ENCODE measurements at regions not wholly inside any gene's neighbourhood (a gene's known extent, or its start where the extent isn't known, plus 50 kb on each side); places are given as distances from the start of the nearest gene placed in this dataset.
"Not testable (repeated sequence)": the region's sequence is repeated elsewhere in the genome, so short reads cannot be mapped to it uniquely, and the experiment has no call there.

GRCh38 chr10:46106410-46107255 is 60.6 kb upstream of the MSMB start:
- peak overlapping the region; percentile 25; the same call in 1 of the 2 replicates for H3K27ac ChIP-seq
- TF ChIP-seq ZFX (IDR thresholded peaks at IDR 0.05; ENCODE audit: borderline replicate concordance) = no peak
- TF ChIP-seq, protein P1, sequence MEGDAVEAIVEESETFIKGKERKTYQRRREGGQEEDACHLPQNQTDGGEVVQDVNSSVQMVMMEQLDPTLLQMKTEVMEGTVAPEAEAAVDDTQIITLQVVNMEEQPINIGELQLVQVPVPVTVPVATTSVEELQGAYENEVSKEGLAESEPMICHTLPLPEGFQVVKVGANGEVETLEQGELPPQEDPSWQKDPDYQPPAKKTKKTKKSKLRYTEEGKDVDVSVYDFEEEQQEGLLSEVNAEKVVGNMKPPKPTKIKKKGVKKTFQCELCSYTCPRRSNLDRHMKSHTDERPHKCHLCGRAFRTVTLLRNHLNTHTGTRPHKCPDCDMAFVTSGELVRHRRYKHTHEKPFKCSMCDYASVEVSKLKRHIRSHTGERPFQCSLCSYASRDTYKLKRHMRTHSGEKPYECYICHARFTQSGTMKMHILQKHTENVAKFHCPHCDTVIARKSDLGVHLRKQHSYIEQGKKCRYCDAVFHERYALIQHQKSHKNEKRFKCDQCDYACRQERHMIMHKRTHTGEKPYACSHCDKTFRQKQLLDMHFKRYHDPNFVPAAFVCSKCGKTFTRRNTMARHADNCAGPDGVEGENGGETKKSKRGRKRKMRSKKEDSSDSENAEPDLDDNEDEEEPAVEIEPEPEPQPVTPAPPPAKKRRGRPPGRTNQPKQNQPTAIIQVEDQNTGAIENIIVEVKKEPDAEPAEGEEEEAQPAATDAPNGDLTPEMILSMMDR (IDR thresholded peaks at IDR 0.05) = peak; percentile 28; the same call in 1 of the 2 replicates

DNA sequence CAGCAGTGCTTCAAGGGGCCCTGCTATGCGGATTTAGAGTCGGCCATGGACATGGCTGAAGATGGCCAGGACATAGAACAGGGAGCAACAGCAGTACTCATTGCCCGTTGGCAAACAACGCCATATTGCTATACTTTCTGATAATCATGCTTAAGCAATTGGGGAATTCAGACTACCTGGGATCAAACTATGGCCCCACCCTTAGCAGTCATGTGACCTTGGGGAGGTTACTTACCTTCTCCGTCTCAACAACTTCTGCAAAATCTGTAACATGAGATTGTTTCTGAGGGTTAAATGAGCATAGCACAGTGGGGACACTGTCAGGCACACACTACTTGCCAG is 62.1 kb upstream of the MSMB start:
- not testable (repeated sequence) for H3K27ac ChIP-seq

GRCh38 chr10:46154271-46154670 is 108.2 kb upstream of the MSMB start:
- H3K27ac ChIP-seq = not testable (repeated sequence)

DNA sequence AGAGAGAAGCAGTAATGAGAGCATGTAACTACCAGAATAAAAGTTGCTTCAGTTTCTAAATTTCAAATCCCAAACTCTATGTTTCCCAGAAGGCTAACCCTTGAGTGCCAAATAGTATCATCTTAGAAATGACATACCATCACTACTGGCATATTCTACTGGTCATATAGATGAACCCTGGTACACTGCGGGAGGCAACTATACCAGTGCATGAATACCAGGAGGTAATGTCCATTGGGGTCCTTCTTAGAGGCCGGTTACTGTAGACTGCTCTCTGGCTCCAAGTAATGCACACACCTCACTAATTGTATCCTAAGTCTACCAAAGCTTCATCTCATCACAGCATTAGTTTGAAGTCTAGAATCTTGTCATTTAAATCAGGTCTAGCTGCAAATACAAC is 108.6 kb upstream of the MSMB start:
- H3K27ac ChIP-seq = not testable (repeated sequence)

- not testable (repeated sequence) for H3K27ac ChIP-seq
Observed at GRCh38 chr10:46156866-46157265, 110.8 kb upstream of the MSMB start.

- TF ChIP-seq, protein P1 (IDR thresholded peaks at IDR 0.05) = no peak
- TF ChIP-seq ZFX (IDR thresholded peaks at IDR 0.05; ENCODE audit: borderline replicate concordance) = no peak
- no peak overlapping the region for H3K27ac ChIP-seq
Observed at GRCh38 chr10:46169736-46170135, 117.1 kb upstream of the ANTXRL start.

- TF ChIP-seq ZFX (IDR thresholded peaks at IDR 0.05; ENCODE audit: borderline replicate concordance) = no peak
- TF ChIP-seq, protein P1 (IDR thresholded peaks at IDR 0.05) = no peak
Observed at GRCh38 chr10:46170789-46171188, 116.0 kb upstream of the ANTXRL start.

GRCh38 chr10:46171661-46172060 is 115.1 kb upstream of the ANTXRL start:
- H3K27ac ChIP-seq = no peak overlapping the region

More at GRCh38 chr10:46170789-46171188, 116.0 kb upstream of the ANTXRL start:
- H3K27ac ChIP-seq = no peak overlapping the region

DNA sequence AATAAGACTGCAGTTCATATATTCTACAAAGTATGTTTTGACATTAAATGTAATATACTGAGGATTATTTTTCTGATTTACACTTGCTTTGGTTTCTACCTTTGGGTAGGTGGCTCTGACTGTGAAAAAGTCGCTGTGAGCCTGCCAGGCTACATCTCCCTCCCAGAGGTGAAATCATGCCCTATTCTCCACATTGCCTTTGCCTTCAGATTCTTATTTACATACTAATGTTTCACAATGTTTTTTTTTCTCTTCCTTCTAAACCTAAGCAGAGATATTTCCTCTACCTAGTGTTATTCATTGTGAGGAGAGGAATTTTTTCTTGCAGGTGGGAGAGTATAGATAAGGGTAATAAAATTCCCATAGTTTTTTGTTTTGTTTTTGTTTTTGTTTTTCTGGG is 111.5 kb upstream of the ANTXRL start:
- H3K27ac ChIP-seq = no peak overlapping the region
- TF ChIP-seq, protein P1 (IDR thresholded peaks at IDR 0.05) = no peak

More at GRCh38 chr10:46171661-46172060, 115.1 kb upstream of the ANTXRL start:
- no peak for TF ChIP-seq ZFX (IDR thresholded peaks at IDR 0.05; ENCODE audit: borderline replicate concordance)
- TF ChIP-seq, protein P1 (IDR thresholded peaks at IDR 0.05) = no peak
